Naive thymus-derived CD8-positive, alpha-beta T cell (primary cell): ENCODE measurements at regions not wholly inside any gene's neighbourhood (a gene's known extent, or its start where the extent isn't known, plus 50 kb on each side); places are given as distances from the start of the nearest gene placed in this dataset.

ENCODE experiments used
- ATAC-seq, 2 donors: fragments of 150-1000 bp; cut with Tn5 transposase in 1 of 2; sonication (Bioruptor Pico), chemical (Tn5 transposase) in 1 of 2; 1 replicate in 1 of 2; 2 replicates in 1 of 2; pipeline ENCODE4 v1.10.0; 2021; ENCODE audit warnings: mild to moderate bottlenecking in 2 of 2, moderate library complexity in 2 of 2
- POLR2A ChIA-PET: fragments of 350-600 bp; sonication (Branson Sonifier 250); formaldehyde crosslinking; loops from one replicate; lab custom pipeline; 2021; ENCODE audit warnings: antibody characterized with exemption; lab: Charles Lee
- DNase-seq, 10 donors: peaks; one replicate each; pipeline versions ENCODE4 v3.0.0 to v3.0.0-alpha.2; 2020 to 2022
- H3K27ac Mint-ChIP-seq, 10 donors: one replicate each; pipeline ENCODE4 v1.8.0; 2020 to 2022; ENCODE audit warnings: mild to moderate bottlenecking in 10 of 10, mixed read lengths in 10 of 10, moderate library complexity in 4 of 10, inconsistent platforms in 1 of 10
- H3K27me3 Mint-ChIP-seq, 5 donors: one replicate each; pipeline ENCODE4 v1.8.0; 2021 to 2022; ENCODE audit warnings: mixed read lengths in 5 of 5
- H3K36me3 Mint-ChIP-seq, 3 donors: one replicate each; pipeline ENCODE4 v1.8.0; 2020 to 2022; ENCODE audit warnings: mixed read lengths in 3 of 3, mild to moderate bottlenecking in 2 of 3, inconsistent platforms in 1 of 3
- H3K4me1 Mint-ChIP-seq, 4 donors: one replicate each; pipeline ENCODE4 v1.8.0; 2021 to 2022; ENCODE audit warnings: mixed read lengths in 4 of 4
- H3K4me3 Mint-ChIP-seq, 10 donors: one replicate each; pipeline ENCODE4 v1.8.0; 2020 to 2022; ENCODE audit warnings: mild to moderate bottlenecking in 10 of 10, mixed read lengths in 10 of 10, moderate library complexity in 6 of 10, inconsistent platforms in 1 of 10
- H3K9me3 Mint-ChIP-seq, 9 donors: one replicate each; pipeline ENCODE4 v1.8.0; 2020 to 2022; ENCODE audit warnings: mixed read lengths in 9 of 9, mild to moderate bottlenecking in 3 of 9, inconsistent platforms in 1 of 9, moderate library complexity in 1 of 9

DNA sequence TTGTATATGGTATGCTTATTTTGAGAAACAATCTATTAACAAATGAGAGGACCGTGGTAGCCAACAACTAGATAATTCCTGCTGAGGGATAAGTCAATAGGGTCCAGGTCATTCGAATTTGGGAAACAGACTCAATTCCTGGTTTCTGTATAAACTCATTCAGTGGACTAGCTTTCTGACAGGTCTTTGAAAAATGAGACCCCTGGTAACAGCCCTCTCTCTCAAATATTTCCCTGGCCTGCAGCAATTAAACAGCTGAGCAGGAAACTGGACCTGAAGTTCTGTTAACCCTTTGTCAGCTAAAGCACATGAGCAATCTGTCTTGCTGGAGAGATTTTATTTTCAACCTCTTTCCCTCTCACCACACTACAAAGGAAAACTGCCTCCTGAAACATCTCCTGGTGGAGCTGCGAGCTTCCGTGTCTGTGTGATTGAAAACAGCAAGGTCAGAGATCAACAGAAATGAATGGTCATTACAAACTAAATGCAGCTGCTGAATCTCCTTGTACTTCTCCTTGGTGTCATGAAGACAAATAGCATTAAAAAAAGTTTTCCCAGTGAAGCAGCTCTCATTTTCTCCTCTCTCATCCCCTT lies 70.3 kb upstream of the CCDC85A start:
- no peak overlapping the region for H3K27ac Mint-ChIP-seq
- POLR2A ChIA-PET: no interaction called here
- no peaks in the 10 kb centered on the region for H3K36me3 Mint-ChIP-seq

DNA sequence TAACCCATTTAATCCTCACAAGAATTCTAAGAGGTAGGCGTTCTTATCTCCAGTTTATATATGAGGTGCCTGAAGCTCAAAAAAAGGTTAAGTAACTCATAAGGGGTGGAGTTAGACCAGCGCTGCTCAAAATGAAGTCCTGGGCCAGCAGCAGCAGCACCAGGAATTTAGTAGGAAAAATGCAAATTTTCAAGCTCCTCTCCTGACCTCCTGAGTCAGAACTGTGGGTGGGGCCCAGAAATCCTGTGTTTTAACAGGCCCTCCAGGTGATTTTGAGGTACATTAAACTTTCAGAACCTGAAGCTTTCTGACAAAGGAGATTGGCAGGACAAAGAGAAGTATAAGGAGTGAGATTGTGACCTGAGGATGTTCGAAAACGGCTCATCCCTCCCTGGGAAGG lies 66.0 kb upstream of the CCDC85A start:
- no peak for DNase-seq
- Mint-ChIP-seq H3K36me3 (no peaks in the 10 kb centered on the region), H3K4me3 (no peak overlapping the region), H3K27ac (no peak overlapping the region), H3K4me1 (no peaks in the 10 kb centered on the region), H3K9me3 (peaks cover 0 to 6% (median 0%) of the 10 kb centered on the region in 9 donors), H3K27me3 (peaks cover 0 to 8% (median 0%) of the 10 kb centered on the region in 5 donors)
- POLR2A ChIA-PET: no interaction called here
- no peak for ATAC-seq

More for the DNA sequence above, 70.3 kb upstream of the CCDC85A start:
- DNase-seq: no peak
- ATAC-seq: no peak
- Mint-ChIP-seq H3K27me3 (peaks cover 0 to 24% (median 1%) of the 10 kb centered on the region in 5 donors), H3K9me3 (peaks cover 0 to 7% (median 0%) of the 10 kb centered on the region in 9 donors), H3K4me3 (no peak overlapping the region), H3K4me1 (no peaks in the 10 kb centered on the region)

DNA sequence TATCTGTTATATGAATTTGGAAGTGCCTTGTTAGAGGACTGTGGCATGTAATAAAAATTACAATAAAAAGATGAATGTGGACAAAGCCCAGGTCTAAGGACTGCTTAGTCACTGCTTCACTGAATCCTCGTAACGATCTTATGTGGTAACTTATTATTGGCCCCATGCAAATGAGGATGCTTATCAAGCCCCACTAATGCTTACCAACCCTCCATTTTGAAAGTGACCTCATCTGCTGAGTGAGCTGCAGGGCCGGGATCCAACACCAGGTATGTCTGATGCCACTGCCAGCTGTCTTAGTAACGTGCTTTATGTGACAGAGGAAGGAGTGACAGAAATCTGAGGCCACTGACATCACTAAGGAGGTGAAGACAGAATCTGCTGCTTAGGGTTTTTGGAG lies 65.3 kb upstream of the CCDC85A start:
- no peaks in the 10 kb centered on the region for H3K36me3 Mint-ChIP-seq
- no peaks in the 10 kb centered on the region for H3K4me1 Mint-ChIP-seq
- ATAC-seq (no peak), DNase-seq (no peak)
- H3K27me3 Mint-ChIP-seq: peaks cover 0 to 8% (median 0%) of the 10 kb centered on the region in 5 donors
- POLR2A ChIA-PET: no interaction called here
- peaks cover 0 to 6% (median 2%) of the 10 kb centered on the region in 9 donors for H3K9me3 Mint-ChIP-seq
- no peak overlapping the region for H3K27ac Mint-ChIP-seq
- H3K4me3 Mint-ChIP-seq: no peak overlapping the region

DNA sequence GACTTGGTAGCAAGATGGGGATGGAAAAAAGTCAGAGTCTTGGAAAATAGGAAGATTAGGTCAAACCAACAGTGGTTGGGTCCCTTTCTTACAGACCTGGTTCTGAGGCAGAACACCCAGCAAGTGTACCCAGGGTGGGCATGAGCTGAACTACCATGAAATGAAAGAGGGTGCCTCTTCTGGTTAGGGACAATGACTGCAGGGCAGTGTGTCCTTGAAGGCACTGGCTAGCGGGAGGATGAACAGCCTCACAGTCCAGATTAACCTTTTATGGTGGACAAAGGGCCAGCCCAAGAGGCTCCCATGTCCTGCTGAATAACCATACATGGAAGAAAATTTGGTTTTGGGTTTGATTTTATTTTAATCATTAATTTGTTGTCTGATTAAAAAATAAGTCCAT lies 61.8 kb upstream of the CCDC85A start:
- Mint-ChIP-seq H3K4me1 (no peaks in the 10 kb centered on the region), H3K27ac (no peak overlapping the region), H3K36me3 (no peaks in the 10 kb centered on the region), H3K27me3 (peaks cover 0 to 4% (median 0%) of the 10 kb centered on the region in 5 donors), H3K4me3 (no peak overlapping the region), H3K9me3 (peaks cover 0 to 2% (median 0%) of the 10 kb centered on the region in 9 donors)
- DNase-seq (no peak), ATAC-seq (no peak)
- POLR2A ChIA-PET: no interaction called here

DNA sequence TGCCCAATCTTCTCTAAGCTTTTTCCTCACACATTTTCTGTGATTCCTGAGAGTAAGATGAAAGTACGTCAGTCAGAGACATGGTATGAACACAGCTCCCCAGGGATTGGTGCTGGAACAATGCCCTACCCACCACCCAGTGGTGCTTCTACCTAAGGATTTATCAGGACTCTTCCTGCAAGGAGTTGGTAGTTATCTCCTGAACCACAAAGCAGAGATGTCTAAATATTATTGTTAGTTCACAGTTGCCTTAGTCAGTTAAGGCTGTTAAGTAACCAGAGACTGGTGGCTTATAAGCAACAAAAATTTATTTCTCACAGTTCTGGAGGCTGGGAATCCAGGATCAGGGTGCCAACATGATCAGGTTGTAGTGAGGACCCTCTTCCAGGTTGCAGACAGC lies 60.3 kb upstream of the CCDC85A start:
- POLR2A ChIA-PET: no interaction called here
- no peak for DNase-seq
- ATAC-seq: no peak
- H3K27ac Mint-ChIP-seq: no peak overlapping the region
- H3K4me3 Mint-ChIP-seq: no peak overlapping the region
- H3K9me3 Mint-ChIP-seq: peaks cover 0 to 2% (median 0%) of the 10 kb centered on the region in 9 donors
- no peaks in the 10 kb centered on the region for H3K4me1 Mint-ChIP-seq
- peaks cover 0 to 6% (median 0%) of the 10 kb centered on the region in 5 donors for H3K27me3 Mint-ChIP-seq
- H3K36me3 Mint-ChIP-seq: no peaks in the 10 kb centered on the region

DNA sequence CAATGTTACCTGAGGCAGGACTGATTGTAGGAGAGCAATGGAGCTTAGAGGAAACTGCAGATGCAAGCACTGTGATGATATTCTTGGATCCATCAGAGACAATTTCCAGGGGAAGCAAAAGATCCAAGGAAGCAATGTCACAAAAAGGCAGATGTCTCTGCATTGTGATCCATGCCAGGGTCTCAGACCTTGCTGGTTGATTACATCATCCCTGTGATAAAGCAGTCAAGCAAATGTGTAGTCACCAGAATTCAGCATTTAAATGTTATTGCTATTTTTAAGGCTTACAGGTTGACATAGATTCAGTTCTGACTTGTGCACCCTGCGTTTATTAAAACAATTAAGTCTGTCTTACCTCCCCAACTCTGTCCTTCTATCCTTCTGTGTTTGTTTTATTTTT lies 56.8 kb upstream of the CCDC85A start:
- H3K4me1 Mint-ChIP-seq: no peaks in the 10 kb centered on the region
- no peaks in the 10 kb centered on the region for H3K36me3 Mint-ChIP-seq
- DNase-seq: no peak
- no peak for ATAC-seq
- peaks cover 0 to 2% (median 0%) of the 10 kb centered on the region in 9 donors for H3K9me3 Mint-ChIP-seq
- no peak overlapping the region for H3K27ac Mint-ChIP-seq
- no peak overlapping the region for H3K4me3 Mint-ChIP-seq
- peaks cover 0 to 6% (median 2%) of the 10 kb centered on the region in 5 donors for H3K27me3 Mint-ChIP-seq
- POLR2A ChIA-PET: no interaction called here

DNA sequence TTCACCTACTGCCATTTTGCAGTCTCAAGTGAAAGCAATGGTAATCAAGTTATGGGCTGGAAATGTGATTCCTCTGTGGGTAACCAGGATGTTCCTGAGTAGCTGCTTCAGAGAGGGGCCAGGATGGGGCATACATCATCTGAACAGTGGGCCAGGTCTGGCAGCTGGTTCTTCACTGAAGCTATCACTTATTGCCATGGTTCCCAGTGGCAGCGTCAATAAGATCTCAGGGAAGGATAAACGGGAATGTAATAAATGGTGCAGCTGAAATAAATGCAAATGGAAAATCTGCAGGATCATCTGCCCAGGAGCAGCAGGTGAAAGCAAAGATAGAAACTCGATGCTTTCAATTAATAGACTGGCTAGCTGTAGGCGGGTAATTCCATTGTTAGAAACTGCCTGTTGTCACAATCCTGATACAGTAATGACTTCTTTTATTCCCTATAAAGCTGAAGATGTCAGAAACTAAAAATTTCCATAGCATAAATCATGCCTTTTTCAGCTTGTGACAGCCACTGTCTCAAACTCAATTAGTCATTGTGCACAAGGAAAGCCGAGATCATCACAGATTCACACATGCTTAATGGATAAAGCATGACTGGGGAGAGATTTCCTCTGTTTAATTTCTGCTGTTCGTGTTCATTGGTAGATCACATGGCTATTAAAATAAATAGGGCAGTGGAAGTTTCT lies 56.2 kb upstream of the CCDC85A start:
- H3K4me3 Mint-ChIP-seq: no peak overlapping the region
- no peaks in the 10 kb centered on the region for H3K4me1 Mint-ChIP-seq
- DNase-seq: no peak
- peaks cover 0 to 2% (median 0%) of the 10 kb centered on the region in 9 donors for H3K9me3 Mint-ChIP-seq
- ATAC-seq: no peak
- H3K36me3 Mint-ChIP-seq: no peaks in the 10 kb centered on the region
- peaks cover 0 to 7% (median 2%) of the 10 kb centered on the region in 5 donors for H3K27me3 Mint-ChIP-seq
- POLR2A ChIA-PET: no interaction called here
- H3K27ac Mint-ChIP-seq: no peak overlapping the region

DNA sequence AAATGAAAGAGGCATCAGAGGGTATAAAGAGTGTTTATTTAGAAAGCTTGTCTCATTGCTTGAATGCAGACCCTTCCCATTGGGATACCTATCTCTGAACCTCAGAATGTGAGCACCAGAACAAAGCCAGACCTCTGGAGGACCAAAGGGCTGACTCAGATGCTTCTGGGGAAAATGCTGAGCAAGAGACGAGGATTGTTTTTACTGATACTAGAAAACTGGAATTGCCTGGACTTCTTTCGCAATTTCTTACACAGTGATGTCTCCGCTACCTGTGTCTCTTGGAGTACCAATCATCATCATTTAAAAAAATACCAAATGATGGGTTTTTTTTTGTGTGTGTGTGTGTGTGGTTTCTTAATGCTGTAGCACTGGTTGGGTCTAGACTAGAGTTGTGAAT lies 55.6 kb upstream of the CCDC85A start:
- DNase-seq: no peak
- ATAC-seq: no peak
- Mint-ChIP-seq H3K4me3 (no peak overlapping the region), H3K4me1 (no peaks in the 10 kb centered on the region), H3K27ac (no peak overlapping the region), H3K36me3 (no peaks in the 10 kb centered on the region), H3K27me3 (peaks cover 0 to 7% (median 2%) of the 10 kb centered on the region in 5 donors), H3K9me3 (peaks cover 0 to 2% (median 0%) of the 10 kb centered on the region in 9 donors)
- POLR2A ChIA-PET: no interaction called here

DNA sequence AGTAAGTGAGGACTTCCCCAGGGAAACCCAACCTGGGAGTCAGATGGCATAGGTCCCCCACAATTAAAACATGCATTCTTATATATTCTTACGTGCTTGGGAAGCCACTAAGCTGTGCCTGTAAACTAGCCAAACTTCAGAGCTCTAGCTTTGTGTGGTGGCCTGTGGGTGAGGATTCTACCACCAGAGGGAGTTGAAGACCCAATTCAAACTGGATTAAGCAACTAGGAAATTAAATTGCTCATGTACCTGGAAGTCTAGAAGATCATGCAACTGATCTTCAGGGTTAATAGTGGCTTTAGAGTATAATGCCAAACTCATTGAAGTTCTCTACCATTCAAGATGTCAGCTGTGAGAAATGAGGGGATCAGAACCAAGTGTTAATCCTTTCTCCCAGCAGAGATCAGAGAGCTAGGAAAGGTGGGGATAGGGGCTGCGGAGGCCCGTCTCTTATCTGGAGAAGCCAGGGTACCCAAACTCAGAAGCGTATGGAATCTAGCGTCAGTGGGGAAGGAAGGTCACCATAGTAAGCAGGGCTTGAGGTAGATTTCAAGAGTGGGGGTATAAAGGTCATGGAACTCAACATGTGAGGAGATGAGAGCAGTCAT lies 53.2 kb upstream of the CCDC85A start:
- POLR2A ChIA-PET: no interaction called here
- Mint-ChIP-seq H3K4me1 (no peaks in the 10 kb centered on the region), H3K27ac (peak overlapping the region in 1 of 10 donors; percentile 81), H3K4me3 (no peak overlapping the region), H3K9me3 (no peaks in the 10 kb centered on the region), H3K36me3 (no peaks in the 10 kb centered on the region), H3K27me3 (peaks cover 0 to 7% (median 2%) of the 10 kb centered on the region in 5 donors)
- ATAC-seq (no peak), DNase-seq (no peak)

DNA sequence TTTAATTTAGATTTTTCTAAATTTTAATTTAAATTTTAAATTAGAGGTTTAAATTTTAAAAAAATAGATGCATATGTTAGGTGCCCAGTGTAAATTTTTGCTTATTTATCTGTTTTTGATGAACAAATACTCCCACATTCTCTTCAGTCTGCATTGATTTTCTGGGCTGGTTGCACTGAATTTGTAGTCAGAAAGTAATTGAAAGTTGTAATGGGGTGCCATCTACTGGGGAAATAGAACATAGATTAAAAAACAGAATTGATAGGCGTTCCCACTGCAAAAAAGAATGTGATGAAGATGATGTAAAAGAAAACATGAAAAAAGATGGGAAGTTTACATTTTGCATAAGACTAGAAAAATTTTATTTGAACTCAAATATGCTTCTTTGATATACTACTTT lies 51.7 kb upstream of the CCDC85A start:
- POLR2A ChIA-PET: no interaction called here
- Mint-ChIP-seq H3K9me3 (peaks cover 0 to 2% (median 0%) of the 10 kb centered on the region in 9 donors), H3K4me1 (no peaks in the 10 kb centered on the region), H3K27me3 (peaks cover 0 to 4% (median 2%) of the 10 kb centered on the region in 5 donors), H3K36me3 (no peaks in the 10 kb centered on the region), H3K4me3 (no peak overlapping the region), H3K27ac (no peak overlapping the region)
- ATAC-seq (no peak), DNase-seq (peak in 3 of 10 donors; percentile 2 to 7 (median 3))

DNA sequence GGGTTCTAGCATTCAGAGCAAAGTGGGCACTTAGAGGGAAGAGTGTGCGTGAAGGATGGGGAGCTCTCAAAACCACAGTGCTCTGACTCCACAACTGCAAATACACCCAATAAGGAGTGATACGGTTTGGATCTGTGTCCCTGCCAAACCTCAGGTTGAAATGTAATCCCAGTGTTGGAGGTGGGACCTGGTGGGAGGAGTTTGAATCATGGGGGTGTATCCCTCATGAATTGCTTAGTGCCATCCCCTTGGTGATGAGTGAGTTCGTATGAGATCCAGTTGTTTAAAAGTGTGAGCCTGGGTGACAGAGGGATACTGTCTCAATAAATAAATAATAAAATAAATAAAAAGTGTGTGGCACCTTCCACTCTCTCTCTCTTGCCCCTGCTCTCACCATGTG lies 50.3 kb upstream of the CCDC85A start:
- no peaks in the 10 kb centered on the region for H3K4me1 Mint-ChIP-seq
- DNase-seq (no peak), ATAC-seq (no peak)
- H3K9me3 Mint-ChIP-seq: peaks cover 0 to 2% (median 0%) of the 10 kb centered on the region in 9 donors
- POLR2A ChIA-PET: no interaction called here
- no peak overlapping the region for H3K4me3 Mint-ChIP-seq
- H3K27me3 Mint-ChIP-seq: peaks cover 0 to 3% (median 1%) of the 10 kb centered on the region in 5 donors
- H3K36me3 Mint-ChIP-seq: no peaks in the 10 kb centered on the region
- no peak overlapping the region for H3K27ac Mint-ChIP-seq

DNA sequence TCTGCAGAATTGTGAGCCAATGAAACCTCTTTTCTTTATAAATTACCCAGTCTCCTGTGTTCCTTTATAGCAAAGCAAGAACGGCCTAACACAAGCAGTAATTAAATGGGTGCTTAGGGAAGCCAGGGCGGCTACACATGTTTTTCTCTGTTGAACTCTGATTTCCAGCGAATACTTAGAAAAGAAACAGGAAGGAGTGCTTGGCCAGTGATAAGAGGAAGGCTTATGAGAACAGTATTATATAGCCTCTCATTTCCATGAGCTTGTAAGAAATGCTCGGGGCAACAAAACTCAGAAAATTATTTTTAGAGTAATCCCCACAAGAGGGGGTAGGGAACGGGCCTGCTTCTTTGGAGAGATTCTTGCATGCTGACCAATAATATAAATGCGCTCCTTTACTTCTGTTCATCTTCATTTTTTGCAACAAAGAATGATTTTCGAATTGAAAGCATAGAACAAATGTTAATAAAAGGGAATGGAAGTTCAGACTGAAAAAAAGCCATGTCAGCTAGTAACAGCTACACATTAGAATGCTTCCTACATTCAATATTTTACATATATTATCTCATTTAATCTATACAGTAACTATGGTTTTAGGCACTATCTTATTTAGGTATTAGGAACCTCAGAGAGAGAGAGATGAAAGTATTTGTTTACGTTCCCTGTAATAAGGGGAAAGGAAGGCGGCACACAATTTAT lies 49.7 kb upstream of the CCDC85A start:
- H3K27ac Mint-ChIP-seq: no peak overlapping the region
- no peak for DNase-seq
- ATAC-seq: no peak
- POLR2A ChIA-PET: no interaction called here
- no peak overlapping the region for H3K4me3 Mint-ChIP-seq
- no peaks in the 10 kb centered on the region for H3K4me1 Mint-ChIP-seq
- H3K9me3 Mint-ChIP-seq: peaks cover 0 to 7% (median 0%) of the 10 kb centered on the region in 9 donors
- peaks cover 0 to 3% (median 1%) of the 10 kb centered on the region in 5 donors for H3K27me3 Mint-ChIP-seq
- H3K36me3 Mint-ChIP-seq: no peaks in the 10 kb centered on the region
